ENCODE measurements at regions not wholly inside any gene's neighbourhood (a gene's known extent, or its start where the extent isn't known, plus 50 kb on each side); places are given as distances from the start of the nearest gene placed in this dataset.

- TF ChIP-seq, protein P1, sequence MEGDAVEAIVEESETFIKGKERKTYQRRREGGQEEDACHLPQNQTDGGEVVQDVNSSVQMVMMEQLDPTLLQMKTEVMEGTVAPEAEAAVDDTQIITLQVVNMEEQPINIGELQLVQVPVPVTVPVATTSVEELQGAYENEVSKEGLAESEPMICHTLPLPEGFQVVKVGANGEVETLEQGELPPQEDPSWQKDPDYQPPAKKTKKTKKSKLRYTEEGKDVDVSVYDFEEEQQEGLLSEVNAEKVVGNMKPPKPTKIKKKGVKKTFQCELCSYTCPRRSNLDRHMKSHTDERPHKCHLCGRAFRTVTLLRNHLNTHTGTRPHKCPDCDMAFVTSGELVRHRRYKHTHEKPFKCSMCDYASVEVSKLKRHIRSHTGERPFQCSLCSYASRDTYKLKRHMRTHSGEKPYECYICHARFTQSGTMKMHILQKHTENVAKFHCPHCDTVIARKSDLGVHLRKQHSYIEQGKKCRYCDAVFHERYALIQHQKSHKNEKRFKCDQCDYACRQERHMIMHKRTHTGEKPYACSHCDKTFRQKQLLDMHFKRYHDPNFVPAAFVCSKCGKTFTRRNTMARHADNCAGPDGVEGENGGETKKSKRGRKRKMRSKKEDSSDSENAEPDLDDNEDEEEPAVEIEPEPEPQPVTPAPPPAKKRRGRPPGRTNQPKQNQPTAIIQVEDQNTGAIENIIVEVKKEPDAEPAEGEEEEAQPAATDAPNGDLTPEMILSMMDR (IDR thresholded peaks at IDR 0.05; ENCODE audit: low read depth, low read length, missing control alignments), result no peak
Measured at GRCh38 chr12:70149665-70150064, 93.6 kb upstream of the CNOT2 start.

GRCh38 chr12:70150230-70150629 is 93.0 kb upstream of the CNOT2 start:
- no peak for DNase-seq (ENCODE audit: low read depth)
- TF ChIP-seq, protein P1 (IDR thresholded peaks at IDR 0.05; ENCODE audit: low read depth, low read length, missing control alignments), result no peak
- no peak overlapping the region for H3K4me3 ChIP-seq (ENCODE audit: low read depth, low read length)

More at GRCh38 chr12:70149665-70150064, 93.6 kb upstream of the CNOT2 start:
- no peak overlapping the region for H3K4me3 ChIP-seq (ENCODE audit: low read depth, low read length)
- no peak for DNase-seq (ENCODE audit: low read depth)

DNA sequence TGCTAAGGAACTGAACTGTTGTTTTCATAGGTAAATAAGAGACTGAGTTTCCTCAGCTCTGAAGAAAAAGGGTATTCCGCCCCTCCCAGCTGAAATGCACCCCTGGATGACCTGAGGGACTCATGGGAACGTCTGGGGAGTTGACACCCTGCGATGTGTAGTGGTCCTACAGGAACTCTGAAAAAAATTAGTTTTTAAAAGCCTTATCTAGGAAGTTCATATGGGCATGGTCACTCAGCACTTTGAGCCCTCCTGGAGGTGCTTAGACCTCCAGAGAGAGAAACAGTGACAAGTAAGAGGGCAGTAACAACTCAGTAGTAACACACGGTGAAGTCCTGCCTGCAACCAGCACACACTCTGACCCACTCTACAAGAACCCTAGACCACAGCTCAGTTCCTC is 91.2 kb upstream of the CNOT2 start:
- no peak overlapping the region for H3K4me3 ChIP-seq (ENCODE audit: low read depth, low read length)
- DNase-seq (ENCODE audit: low read depth), result no peak
- TF ChIP-seq, protein P1 (IDR thresholded peaks at IDR 0.05; ENCODE audit: low read depth, low read length, missing control alignments), result no peak

- TF ChIP-seq, protein P1 (IDR thresholded peaks at IDR 0.05; ENCODE audit: low read depth, low read length, missing control alignments), result no peak
- no peak for DNase-seq (ENCODE audit: low read depth)
- H3K4me3 ChIP-seq (ENCODE audit: low read depth, low read length), result no peak overlapping the region
Measured at GRCh38 chr12:70154087-70154638, 89.1 kb upstream of the CNOT2 start.

DNA sequence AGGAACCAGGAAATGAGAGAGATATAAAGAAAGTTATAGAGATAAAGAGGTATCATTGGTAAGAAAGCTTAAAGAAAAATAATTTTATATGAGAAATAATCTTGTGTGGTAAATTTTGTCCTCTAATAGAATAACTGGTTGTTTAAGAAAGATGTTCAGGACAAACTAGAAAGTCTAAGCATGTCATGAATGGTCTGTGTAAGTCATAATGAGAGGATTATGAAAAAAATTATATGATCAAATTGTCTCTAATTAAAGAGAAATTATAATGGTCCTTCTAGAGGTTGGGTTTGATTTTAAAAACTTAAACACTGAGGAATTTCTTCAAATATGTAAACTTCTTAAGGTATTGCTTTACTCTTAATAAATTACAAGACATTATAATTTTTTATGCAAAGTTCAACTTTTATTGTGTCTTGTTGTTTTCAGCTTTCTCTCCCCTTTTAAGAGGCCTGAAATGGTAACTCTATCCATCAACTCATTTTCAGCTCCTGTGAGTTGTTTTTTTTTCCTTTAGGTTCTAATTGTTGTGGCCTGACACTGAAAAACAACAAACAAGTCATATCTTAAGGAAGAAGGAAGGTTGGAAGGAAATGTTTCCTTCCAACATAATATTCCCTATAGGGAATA is 88.2 kb upstream of the CNOT2 start:
- H3K4me3 ChIP-seq (ENCODE audit: low read depth, low read length), result no peak overlapping the region
- no peak for DNase-seq (ENCODE audit: low read depth)
- TF ChIP-seq, protein P1 (IDR thresholded peaks at IDR 0.05; ENCODE audit: low read depth, low read length, missing control alignments), result no peak

DNA sequence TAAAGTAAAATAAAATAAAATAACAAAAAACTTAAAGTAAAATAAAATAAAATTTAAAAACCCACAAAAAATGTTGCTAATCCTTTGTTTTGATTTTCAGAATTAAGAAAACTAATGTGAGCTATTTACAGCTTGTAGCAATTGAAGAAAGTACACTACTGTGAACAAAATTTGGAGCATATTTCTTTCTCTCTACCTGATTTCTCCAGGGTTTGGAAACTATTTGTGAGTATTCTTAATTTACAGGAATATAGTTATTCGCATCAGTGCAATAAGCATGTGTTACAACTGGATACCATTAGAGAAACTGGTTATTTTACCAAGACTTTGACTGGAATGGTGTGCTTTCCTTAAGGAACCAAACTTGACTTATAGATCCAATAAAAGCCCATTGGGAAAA is 86.1 kb upstream of the CNOT2 start:
- no peak overlapping the region for H3K4me3 ChIP-seq (ENCODE audit: low read depth, low read length)
- TF ChIP-seq, protein P1 (IDR thresholded peaks at IDR 0.05; ENCODE audit: low read depth, low read length, missing control alignments), result no peak
- DNase-seq (ENCODE audit: low read depth), result no peak

- TF ChIP-seq, protein P1 (IDR thresholded peaks at IDR 0.05; ENCODE audit: low read depth, low read length, missing control alignments), result no peak
- no peak for DNase-seq (ENCODE audit: low read depth)
Measured at GRCh38 chr12:70165450-70165849, 77.8 kb upstream of the CNOT2 start.

More at GRCh38 chr12:70165450-70165849, 77.8 kb upstream of the CNOT2 start:
- H3K4me3 ChIP-seq (ENCODE audit: low read depth, low read length), result no peak overlapping the region

All from GM12864 (cell line).